Gastrocnemius medialis (tissue), 4 donors: ENCODE measurements at regions not wholly inside any gene's neighbourhood (a gene's known extent, or its start where the extent isn't known, plus 50 kb on each side); places are given as distances from the start of the nearest gene placed in this dataset.
"Not testable (repeated sequence)": the region's sequence is repeated elsewhere in the genome, so short reads cannot be mapped to it uniquely, and the experiment has no call there.

ENCODE experiments used
- CTCF ChIP-seq, 5 experiments: fragments of 450-650 bp in 3 of 5; fragments of 200-600 bp in 2 of 5; sonication (generic) in 2 of 5; IDR thresholded peaks in 4 of 5; conservative IDR thresholded peaks in 1 of 5; 1 replicate in 4 of 5; 2 replicates in 1 of 5; pipeline ENCODE4 v1.5.1; 2016 to 2019; ENCODE audit warnings: antibody characterized with exemption in 5 of 5, mild to moderate bottlenecking in 3 of 5, moderate library complexity in 3 of 5
- POLR2A ChIP-seq, 2 donors: fragments of 450-650 bp; IDR thresholded peaks; one replicate each; pipeline ENCODE4 v1.6.1; 2017; ENCODE audit warnings: antibody characterized with exemption in 2 of 2, mild to moderate bottlenecking in 2 of 2, moderate library complexity in 2 of 2

- TF ChIP-seq POLR2A (IDR thresholded peaks at IDR 0.05); CTCF (IDR thresholded peaks at IDR 0.05 in 4 of 5, conservative IDR thresholded peaks at IDR 0.05 in 1 of 5): not testable (repeated sequence)
Measured at GRCh38 chr10:108600511-108600910, 1322.8 kb downstream of the XPNPEP1 start.
